Glutamatergic neuron (in vitro differentiated cells): ENCODE measurements at regions not wholly inside any gene's neighbourhood (a gene's known extent, or its start where the extent isn't known, plus 50 kb on each side); places are given as distances from the start of the nearest gene placed in this dataset.

Source experiments
- DNase-seq: peaks from one replicate; pipeline ENCODE4 v3.0.0; 2022
- H3K27ac Mint-ChIP-seq: one replicate; pipeline ENCODE4 v1.8.0; 2020; ENCODE audit warnings: mild to moderate bottlenecking, mixed read lengths, inconsistent platforms; ENCODE audit not compliant: unreplicated experiment
- H3K27me3 Mint-ChIP-seq: one replicate; pipeline ENCODE4 v1.8.0; 2020; ENCODE audit warnings: mild to moderate bottlenecking, moderate library complexity, mixed read lengths, inconsistent platforms; ENCODE audit not compliant: unreplicated experiment
- H3K36me3 Mint-ChIP-seq: one replicate; pipeline ENCODE4 v1.8.0; 2020; ENCODE audit warnings: mild to moderate bottlenecking, mixed read lengths, inconsistent platforms; ENCODE audit not compliant: unreplicated experiment
- H3K4me1 Mint-ChIP-seq: one replicate; pipeline ENCODE4 v1.8.0; 2020; ENCODE audit warnings: mild to moderate bottlenecking, low read depth, mixed read lengths, inconsistent platforms; ENCODE audit not compliant: unreplicated experiment
- H3K4me3 Mint-ChIP-seq: one replicate; pipeline ENCODE4 v1.8.0; 2020; ENCODE audit warnings: mild to moderate bottlenecking, mixed read lengths, inconsistent platforms; ENCODE audit not compliant: unreplicated experiment
- H3K9me3 Mint-ChIP-seq: one replicate; pipeline ENCODE4 v1.8.0; 2020; ENCODE audit warnings: mild to moderate bottlenecking, moderate library complexity, mixed read lengths, inconsistent platforms; ENCODE audit not compliant: unreplicated experiment
- TF ChIP-seq, protein P1 (sequence below): fragments of 200-600 bp; sonication (generic); IDR thresholded peaks from one replicate; pipeline ENCODE4 v1.5.0; 2021; ENCODE audit not compliant: partially characterized antibody, unreplicated experiment

DNA sequence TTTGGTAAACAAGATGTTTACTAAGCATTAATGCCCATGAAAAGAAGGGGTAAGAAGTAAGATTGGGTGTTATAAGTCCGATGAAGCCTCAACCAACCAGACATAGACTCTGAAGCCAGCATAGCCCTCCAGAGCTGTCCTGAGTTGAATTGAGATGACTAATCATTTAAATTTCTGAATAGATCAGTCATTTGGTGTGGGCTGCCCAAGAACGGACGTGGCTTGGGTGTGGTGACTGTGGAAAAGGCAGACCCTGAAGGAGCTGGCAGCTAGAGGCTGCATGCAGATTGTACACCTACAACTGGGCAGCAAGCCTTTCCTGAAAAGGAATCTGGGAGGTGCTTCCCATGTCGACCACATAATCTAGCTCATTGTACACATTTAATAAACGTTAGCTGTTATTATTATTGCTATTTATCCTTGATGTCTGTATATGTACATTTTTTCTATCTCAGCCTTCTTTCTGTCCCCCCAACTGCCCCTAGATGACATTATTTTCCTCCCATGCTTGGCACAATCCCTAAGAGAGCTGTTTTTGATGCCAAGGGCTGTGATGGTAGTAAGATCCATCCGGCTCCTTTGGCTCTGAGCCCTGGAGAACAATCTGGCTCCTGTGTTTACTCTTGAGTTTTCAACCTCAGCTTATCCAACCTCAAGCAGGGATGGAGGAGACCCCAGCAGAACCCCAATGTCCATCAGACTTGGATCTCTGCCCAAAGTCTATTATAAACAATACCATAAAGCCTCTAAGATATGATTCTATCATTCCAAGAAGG, 57.6 kb upstream of the JAG1 start:
- no peak for DNase-seq
- TF ChIP-seq, protein P1, sequence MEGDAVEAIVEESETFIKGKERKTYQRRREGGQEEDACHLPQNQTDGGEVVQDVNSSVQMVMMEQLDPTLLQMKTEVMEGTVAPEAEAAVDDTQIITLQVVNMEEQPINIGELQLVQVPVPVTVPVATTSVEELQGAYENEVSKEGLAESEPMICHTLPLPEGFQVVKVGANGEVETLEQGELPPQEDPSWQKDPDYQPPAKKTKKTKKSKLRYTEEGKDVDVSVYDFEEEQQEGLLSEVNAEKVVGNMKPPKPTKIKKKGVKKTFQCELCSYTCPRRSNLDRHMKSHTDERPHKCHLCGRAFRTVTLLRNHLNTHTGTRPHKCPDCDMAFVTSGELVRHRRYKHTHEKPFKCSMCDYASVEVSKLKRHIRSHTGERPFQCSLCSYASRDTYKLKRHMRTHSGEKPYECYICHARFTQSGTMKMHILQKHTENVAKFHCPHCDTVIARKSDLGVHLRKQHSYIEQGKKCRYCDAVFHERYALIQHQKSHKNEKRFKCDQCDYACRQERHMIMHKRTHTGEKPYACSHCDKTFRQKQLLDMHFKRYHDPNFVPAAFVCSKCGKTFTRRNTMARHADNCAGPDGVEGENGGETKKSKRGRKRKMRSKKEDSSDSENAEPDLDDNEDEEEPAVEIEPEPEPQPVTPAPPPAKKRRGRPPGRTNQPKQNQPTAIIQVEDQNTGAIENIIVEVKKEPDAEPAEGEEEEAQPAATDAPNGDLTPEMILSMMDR: no peak
- Mint-ChIP-seq H3K27ac (no peak overlapping the region), H3K27me3 (peaks cover 2% of the 10 kb centered on the region), H3K9me3 (no peaks in the 10 kb centered on the region), H3K4me3 (no peak overlapping the region), H3K4me1 (no peaks in the 10 kb centered on the region), H3K36me3 (peaks cover 4% of the 10 kb centered on the region)

DNA sequence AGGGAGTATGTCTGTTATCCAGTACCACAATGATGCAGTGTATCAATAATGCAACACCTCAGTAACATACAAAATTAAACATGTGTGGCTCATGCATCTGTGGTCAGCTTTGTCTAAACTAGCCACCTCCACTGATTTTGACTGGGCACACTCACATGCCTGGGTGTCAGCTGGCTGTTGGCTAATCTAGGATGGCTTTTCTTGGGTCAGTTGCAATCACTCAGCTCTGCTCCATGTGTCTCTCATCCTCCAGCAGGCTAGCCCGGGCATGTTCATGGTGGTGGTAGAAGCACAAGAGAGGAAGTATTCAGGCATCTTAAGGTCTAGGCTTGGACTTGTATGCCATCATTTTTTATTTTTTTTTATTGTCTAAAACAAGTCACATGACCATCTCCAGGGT, 59.3 kb upstream of the JAG1 start:
- H3K9me3 Mint-ChIP-seq: no peaks in the 10 kb centered on the region
- H3K27ac Mint-ChIP-seq: no peak overlapping the region
- H3K27me3 Mint-ChIP-seq: no peaks in the 10 kb centered on the region
- TF ChIP-seq, protein P1: no peak
- peaks cover 4% of the 10 kb centered on the region for H3K36me3 Mint-ChIP-seq
- H3K4me1 Mint-ChIP-seq: no peaks in the 10 kb centered on the region
- H3K4me3 Mint-ChIP-seq: no peak overlapping the region
- DNase-seq: no peak

DNA sequence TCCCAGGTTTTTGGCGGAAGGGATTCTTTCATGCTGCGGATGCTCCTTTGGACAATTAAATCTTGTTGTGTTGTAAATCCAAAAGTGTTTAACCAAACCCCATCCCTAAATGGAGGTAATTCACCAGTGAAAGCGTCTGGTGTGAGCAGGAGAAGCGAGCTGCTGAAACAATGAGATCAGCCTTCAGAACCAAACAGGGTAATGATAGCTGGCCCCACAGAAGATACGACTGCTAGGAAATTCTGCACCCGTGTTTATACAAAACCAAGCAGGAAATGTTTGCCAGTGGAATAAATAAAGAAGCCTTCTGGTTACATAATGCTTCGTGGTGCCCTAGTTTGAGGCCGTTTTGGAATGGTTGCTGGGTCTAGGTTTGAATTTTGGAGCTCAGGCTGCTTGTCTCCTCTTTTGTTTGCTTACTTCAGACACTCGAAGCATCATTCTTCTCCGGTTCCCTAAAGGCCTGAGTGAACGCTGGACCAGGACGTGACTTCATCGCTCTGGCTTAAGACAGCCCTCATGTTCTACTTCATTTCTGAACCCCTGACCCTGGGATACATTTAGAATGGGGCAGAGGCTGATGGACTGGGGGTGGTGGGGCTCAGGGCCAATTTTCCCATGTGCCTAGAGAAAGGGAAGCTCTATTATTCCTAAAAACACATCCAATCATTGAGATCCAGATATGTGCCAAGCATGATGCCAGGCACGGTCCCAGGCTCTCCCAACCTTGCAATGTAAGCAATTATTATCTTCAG, 61.6 kb upstream of the JAG1 start:
- no peak overlapping the region for H3K27ac Mint-ChIP-seq
- TF ChIP-seq, protein P1: no peak
- H3K4me3 Mint-ChIP-seq: no peak overlapping the region
- H3K36me3 Mint-ChIP-seq: no peaks in the 10 kb centered on the region
- no peaks in the 10 kb centered on the region for H3K4me1 Mint-ChIP-seq
- no peaks in the 10 kb centered on the region for H3K9me3 Mint-ChIP-seq
- no peaks in the 10 kb centered on the region for H3K27me3 Mint-ChIP-seq
- DNase-seq: no peak

DNA sequence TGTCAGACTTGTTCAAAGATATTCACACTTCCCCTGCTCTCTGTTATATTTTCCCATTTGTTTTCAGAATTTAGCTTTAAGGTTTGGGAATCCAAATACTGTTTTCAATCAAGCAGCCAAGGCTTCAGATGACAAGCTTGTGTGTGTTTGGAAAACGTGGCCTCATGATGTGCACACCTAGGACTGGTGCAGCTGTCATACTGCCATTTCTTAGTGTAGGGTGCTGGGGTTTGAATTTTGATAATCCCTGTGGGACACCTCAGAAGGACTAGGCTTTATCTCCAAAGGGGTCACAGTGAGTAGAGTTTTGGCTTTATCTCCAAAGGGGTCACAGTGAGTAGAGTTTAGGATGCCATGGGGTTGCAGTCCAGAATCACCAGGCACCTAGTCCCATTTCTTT, 65.3 kb upstream of the JAG1 start:
- DNase-seq: no peak
- Mint-ChIP-seq H3K9me3 (no peaks in the 10 kb centered on the region), H3K4me1 (no peaks in the 10 kb centered on the region), H3K36me3 (no peaks in the 10 kb centered on the region), H3K27me3 (no peaks in the 10 kb centered on the region), H3K27ac (no peak overlapping the region), H3K4me3 (no peak overlapping the region)
- TF ChIP-seq, protein P1: no peak

DNA sequence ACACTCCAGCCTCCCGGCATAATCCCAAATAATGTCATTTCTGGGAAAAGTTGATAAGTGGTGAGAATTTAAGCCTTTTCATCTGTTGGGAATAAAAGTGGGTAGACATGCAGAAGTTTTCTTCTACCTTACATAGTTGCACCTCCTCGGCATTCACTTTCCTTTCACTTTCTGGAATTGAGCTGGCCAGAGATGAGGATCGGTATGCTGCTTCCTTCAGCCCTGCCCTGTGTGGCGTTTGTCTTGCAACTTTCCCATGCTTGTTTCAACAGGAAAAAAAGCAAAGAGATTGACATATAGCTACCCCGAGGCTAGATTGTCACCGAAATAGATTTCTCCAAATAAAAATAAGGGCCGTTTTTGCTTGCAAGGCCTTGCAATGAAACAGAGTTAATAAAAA, 65.8 kb upstream of the JAG1 start:
- no peak overlapping the region for H3K27ac Mint-ChIP-seq
- no peaks in the 10 kb centered on the region for H3K4me1 Mint-ChIP-seq
- no peaks in the 10 kb centered on the region for H3K36me3 Mint-ChIP-seq
- DNase-seq: no peak
- H3K4me3 Mint-ChIP-seq: no peak overlapping the region
- H3K27me3 Mint-ChIP-seq: no peaks in the 10 kb centered on the region
- TF ChIP-seq, protein P1: no peak
- H3K9me3 Mint-ChIP-seq: no peaks in the 10 kb centered on the region
